ENCODE measurements at regions not wholly inside any gene's neighbourhood (a gene's known extent, or its start where the extent isn't known, plus 50 kb on each side); places are given as distances from the start of the nearest gene placed in this dataset.

- TF ChIP-seq GTF2F1 (IDR thresholded peaks at IDR 0.05; ENCODE audit: borderline replicate concordance, low read depth, low read length) (no peak), CTBP2 (IDR thresholded peaks at IDR 0.05; ENCODE audit: borderline replicate concordance, insufficient read depth, insufficient read length, low read length) (no peak), SUZ12 (IDR thresholded peaks at IDR 0.05; ENCODE audit: low read length) (no peak), NANOG (IDR thresholded peaks at IDR 0.05; ENCODE audit: insufficient read depth, low read depth, low read length, poor library complexity, severe bottlenecking) (no peak)
These were observed 389.3 kb downstream of the LMO7 start (continued) for GRCh38 chr13:76025392-76025791.

All from H1 (cell line).